GM12878 (cell line): ENCODE measurements at regions not wholly inside any gene's neighbourhood (a gene's known extent, or its start where the extent isn't known, plus 50 kb on each side); places are given as distances from the start of the nearest gene placed in this dataset.
"Not testable (repeated sequence)": the region's sequence is repeated elsewhere in the genome, so short reads cannot be mapped to it uniquely, and the experiment has no call there.

ENCODE experiments used
- ATAC-seq: fragments of 200-7000 bp; cut with Tn5 transposase; 3 replicates; pipeline ENCODE4 v1.9.1; 2020; ENCODE audit warnings: mild to moderate bottlenecking, moderate library complexity
- BruUV-seq: library from RNA; stranded (reverse); fragments of 400-500 nt; replicated peaks from 2 replicates; lab custom pipeline; 2021; lab: Mats Ljungman, UMichigan
- CTCF ChIA-PET: fragments of 300-600 bp; sonication (Branson Sonifier 250); formaldehyde crosslinking; extraction: SDS; loops from one replicate; lab custom pipeline; 2021; ENCODE audit warnings: inconsistent platforms; lab: Yijun Ruan, JAX
- POLR2A ChIA-PET: fragments of 350-600 bp; formaldehyde crosslinking; extraction: SDS; loops from one replicate; lab custom pipeline; 2021; ENCODE audit warnings: inconsistent platforms; lab: Charles Lee
- RAD21 ChIA-PET: fragments of 300-600 bp; sonication (Branson Sonifier 250); formaldehyde crosslinking; loops from one replicate; lab custom pipeline; 2023; ENCODE audit warnings: antibody characterized with exemption; ENCODE audit not compliant: unreplicated experiment; lab: Charles Lee
- SMC1A ChIA-PET: fragments of 300-600 bp; sonication (Branson Sonifier 250); formaldehyde crosslinking; loops from one replicate; lab custom pipeline; 2023; ENCODE audit not compliant: unreplicated experiment, uncharacterized antibody; lab: Charles Lee
- DNase-seq: peaks from one replicate; pipeline ENCODE4 v3.0.0-alpha.2; 2011; ENCODE audit warnings: low read depth, low spot score
- FAIRE-seq: peaks from 3 replicates; lab custom pipeline; 2011; peaks lifted over from hg19 to GRCh38; lab: Jason Lieb, UNC
- H2AFZ ChIP-seq: 2 replicates; pipeline ENCODE4 v1.6.0; 2011; ENCODE audit warnings: low read depth, low read length, control low read depth; ENCODE audit not compliant: control insufficient read depth
- H3K27ac ChIP-seq: 2 replicates; pipeline ENCODE4 v1.5.1; 2011; ENCODE audit warnings: control low read depth; ENCODE audit not compliant: control insufficient read depth, insufficient read depth
- H3K27me3 ChIP-seq, 2 experiments: replicated peaks in 1 of 2; 2 replicates each; pipeline versions ENCODE4 v1.6.0 to v1.6.1; 2011; ENCODE audit warnings: low read length in 1 of 2; ENCODE audit not compliant: control insufficient read depth in 2 of 2, insufficient read depth in 2 of 2
- H3K36me3 ChIP-seq, 2 experiments: 2 replicates each; pipeline ENCODE4 v1.5.1; 2011; ENCODE audit warnings: low read length in 1 of 2; ENCODE audit not compliant: control insufficient read depth in 2 of 2, insufficient read depth in 2 of 2
- H3K4me1 ChIP-seq: 2 replicates; pipeline ENCODE4 v1.6.1; 2011; ENCODE audit warnings: mild to moderate bottlenecking, low read length, moderate library complexity, mixed read lengths; ENCODE audit not compliant: control insufficient read depth, insufficient read depth
- H3K4me2 ChIP-seq: 2 replicates; pipeline ENCODE4 v1.6.0; 2011; ENCODE audit warnings: control low read depth; ENCODE audit not compliant: control insufficient read depth, insufficient read depth
- H3K4me3 ChIP-seq: fragments of 200-600 bp; sonication (generic); 2 replicates; pipeline ENCODE4 v1.5.1; 2016
- H3K79me2 ChIP-seq: 2 replicates; pipeline ENCODE4 v1.6.0; 2011; ENCODE audit warnings: low read length; ENCODE audit not compliant: control insufficient read depth, insufficient read depth
- H3K9ac ChIP-seq: 2 replicates; pipeline ENCODE4 v1.8.0; 2011; ENCODE audit warnings: low read length, control low read depth, mixed read lengths; ENCODE audit not compliant: control insufficient read depth, insufficient read depth
- H3K9me3 ChIP-seq: replicated peaks from 3 replicates; pipeline ENCODE4 v1.5.1; 2011; ENCODE audit warnings: mild to moderate bottlenecking, low read length; ENCODE audit not compliant: control insufficient read depth, insufficient read depth
- H4K20me1 ChIP-seq: 2 replicates; pipeline ENCODE4 v1.6.0; 2011; ENCODE audit not compliant: control insufficient read depth, insufficient read depth
- ATF2 ChIP-seq: IDR thresholded peaks from 2 replicates; pipeline ENCODE4 v1.6.1; 2012; ENCODE audit warnings: low read length, inconsistent platforms
- CREM ChIP-seq: IDR thresholded peaks from 2 replicates; pipeline ENCODE4 v1.6.1; 2014; ENCODE audit warnings: antibody characterized with exemption, low read depth
- EGR1 ChIP-seq, 2 experiments: IDR thresholded peaks; 1 replicate in 1 of 2; 2 replicates in 1 of 2; pipeline ENCODE4 v1.6.1; 2011 to 2012; ENCODE audit warnings: low read depth in 2 of 2, low read length in 2 of 2, borderline replicate concordance in 1 of 2, mild to moderate bottlenecking in 1 of 2, moderate library complexity in 1 of 2
- ETV6 ChIP-seq, 2 experiments: fragments of 450-650 bp in 1 of 2; IDR thresholded peaks in 1 of 2; conservative IDR thresholded peaks in 1 of 2; 2 replicates each; pipeline ENCODE4 v1.6.1; 2014; ENCODE audit warnings: antibody characterized with exemption in 1 of 2, borderline replicate concordance in 1 of 2, low read depth in 1 of 2, mild to moderate bottlenecking in 1 of 2, moderate library complexity in 1 of 2
- GABPA ChIP-seq: IDR thresholded peaks from 2 replicates; pipeline ENCODE4 v1.6.1; 2014; ENCODE audit warnings: antibody characterized with exemption, low read depth, mild to moderate bottlenecking, inconsistent platforms
- HDAC6 ChIP-seq: fragments of 200-600 bp; sonication (generic); IDR thresholded peaks from one replicate; pipeline ENCODE4 v1.8.0; 2017; ENCODE audit warnings: antibody characterized with exemption; ENCODE audit not compliant: unreplicated experiment
- RAD51 ChIP-seq: fragments of 450-650 bp; IDR thresholded peaks from 2 replicates; pipeline ENCODE4 v1.6.1; 2016; ENCODE audit warnings: moderate library complexity, mild to moderate bottlenecking, inconsistent platforms
- SIN3A ChIP-seq: IDR thresholded peaks from 2 replicates; pipeline ENCODE4 v1.6.1; 2012; ENCODE audit warnings: low read depth, low read length, improper control_type of control experiment
- STAT3 ChIP-seq: IDR thresholded peaks from 2 replicates; pipeline ENCODE4 v1.6.1; 2011; ENCODE audit warnings: low read depth, low read length, improper control_type of control experiment
- TCF3 ChIP-seq: IDR thresholded peaks from 2 replicates; pipeline ENCODE4 v1.6.1; 2012; ENCODE audit warnings: low read depth, mild to moderate bottlenecking, low read length, borderline replicate concordance; ENCODE audit not compliant: insufficient read depth
- WGBS: methylation state at CpG from one replicate; pipeline ENCODE4 v1.1.6; 2016; ENCODE audit warnings: low lambda C conversion rate; ENCODE audit not compliant: insufficient replicate concordance, insufficient coverage; ENCODE audit errors: missing lambda C conversion rate; 5-methylcytosine and 5-hydroxymethylcytosine counted together
- in situ Hi-C: fragments of 300-500 bp; cut with MboI; formaldehyde crosslinking; loops from 9 replicates; pipeline ENCODE4 v1.14.3; 2018; ENCODE audit warnings: mixed read lengths
- intact Hi-C: fragments of 100-400 bp; cut with micrococcal nuclease; formaldehyde crosslinking; loops from one replicate; pipeline ENCODE4 v1.14.2; 2022; ENCODE audit not compliant: unreplicated experiment
- TF ChIP-seq, protein P1 (sequence below): fragments of 450-650 bp; IDR thresholded peaks from 2 replicates; pipeline ENCODE4 v1.6.1; 2017; ENCODE audit warnings: mild to moderate bottlenecking, low read depth, inconsistent platforms; ENCODE audit not compliant: poor library complexity, severe bottlenecking
- TF ChIP-seq, protein P2 (sequence below): fragments of 450-650 bp; IDR thresholded peaks from 2 replicates; pipeline ENCODE4 v1.6.1; 2018; ENCODE audit warnings: borderline replicate concordance, mild to moderate bottlenecking; ENCODE audit not compliant: partially characterized antibody
- TF ChIP-seq, protein P3 (sequence below): IDR thresholded peaks from 2 replicates; pipeline ENCODE4 v1.6.1; 2012; ENCODE audit warnings: low read depth, low read length, improper control_type of control experiment
- TF ChIP-seq, protein P4 (sequence below): fragments of 450-650 bp; IDR thresholded peaks from 2 replicates; pipeline ENCODE4 v1.6.1; 2017; ENCODE audit warnings: borderline replicate concordance

GRCh38 chr1:18578271-18578670, 52.4 kb upstream of the PAX7 start (continued):
- no peak for TF ChIP-seq HDAC6
- no peak for TF ChIP-seq ATF2
- no peak for TF ChIP-seq CREM
- TF ChIP-seq, protein P1, sequence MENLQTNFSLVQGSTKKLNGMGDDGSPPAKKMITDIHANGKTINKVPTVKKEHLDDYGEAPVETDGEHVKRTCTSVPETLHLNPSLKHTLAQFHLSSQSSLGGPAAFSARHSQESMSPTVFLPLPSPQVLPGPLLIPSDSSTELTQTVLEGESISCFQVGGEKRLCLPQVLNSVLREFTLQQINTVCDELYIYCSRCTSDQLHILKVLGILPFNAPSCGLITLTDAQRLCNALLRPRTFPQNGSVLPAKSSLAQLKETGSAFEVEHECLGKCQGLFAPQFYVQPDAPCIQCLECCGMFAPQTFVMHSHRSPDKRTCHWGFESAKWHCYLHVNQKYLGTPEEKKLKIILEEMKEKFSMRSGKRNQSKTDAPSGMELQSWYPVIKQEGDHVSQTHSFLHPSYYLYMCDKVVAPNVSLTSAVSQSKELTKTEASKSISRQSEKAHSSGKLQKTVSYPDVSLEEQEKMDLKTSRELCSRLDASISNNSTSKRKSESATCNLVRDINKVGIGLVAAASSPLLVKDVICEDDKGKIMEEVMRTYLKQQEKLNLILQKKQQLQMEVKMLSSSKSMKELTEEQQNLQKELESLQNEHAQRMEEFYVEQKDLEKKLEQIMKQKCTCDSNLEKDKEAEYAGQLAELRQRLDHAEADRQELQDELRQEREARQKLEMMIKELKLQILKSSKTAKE = no peak
- TF ChIP-seq, protein P2, sequence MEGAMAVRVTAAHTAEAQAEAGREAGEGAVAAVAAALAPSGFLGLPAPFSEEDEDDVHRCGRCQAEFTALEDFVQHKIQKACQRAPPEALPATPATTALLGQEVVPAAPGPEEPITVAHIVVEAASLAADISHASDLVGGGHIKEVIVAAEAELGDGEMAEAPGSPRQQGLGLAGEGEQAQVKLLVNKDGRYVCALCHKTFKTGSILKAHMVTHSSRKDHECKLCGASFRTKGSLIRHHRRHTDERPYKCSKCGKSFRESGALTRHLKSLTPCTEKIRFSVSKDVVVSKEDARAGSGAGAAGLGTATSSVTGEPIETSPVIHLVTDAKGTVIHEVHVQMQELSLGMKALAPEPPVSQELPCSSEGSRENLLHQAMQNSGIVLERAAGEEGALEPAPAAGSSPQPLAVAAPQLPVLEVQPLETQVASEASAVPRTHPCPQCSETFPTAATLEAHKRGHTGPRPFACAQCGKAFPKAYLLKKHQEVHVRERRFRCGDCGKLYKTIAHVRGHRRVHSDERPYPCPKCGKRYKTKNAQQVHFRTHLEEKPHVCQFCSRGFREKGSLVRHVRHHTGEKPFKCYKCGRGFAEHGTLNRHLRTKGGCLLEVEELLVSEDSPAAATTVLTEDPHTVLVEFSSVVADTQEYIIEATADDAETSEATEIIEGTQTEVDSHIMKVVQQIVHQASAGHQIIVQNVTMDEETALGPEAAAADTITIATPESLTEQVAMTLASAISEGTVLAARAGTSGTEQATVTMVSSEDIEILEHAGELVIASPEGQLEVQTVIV = no peak
- TF ChIP-seq EGR1 (IDR thresholded peaks at IDR 0.05; ENCODE audit: borderline replicate concordance in 1 of 2, low read depth in 2 of 2, low read length in 2 of 2) = no peak
- no peak for TF ChIP-seq STAT3
- TF ChIP-seq GABPA = no peak
- no peak for TF ChIP-seq SIN3A
- no peak for TF ChIP-seq TCF3
- TF ChIP-seq, protein P3, sequence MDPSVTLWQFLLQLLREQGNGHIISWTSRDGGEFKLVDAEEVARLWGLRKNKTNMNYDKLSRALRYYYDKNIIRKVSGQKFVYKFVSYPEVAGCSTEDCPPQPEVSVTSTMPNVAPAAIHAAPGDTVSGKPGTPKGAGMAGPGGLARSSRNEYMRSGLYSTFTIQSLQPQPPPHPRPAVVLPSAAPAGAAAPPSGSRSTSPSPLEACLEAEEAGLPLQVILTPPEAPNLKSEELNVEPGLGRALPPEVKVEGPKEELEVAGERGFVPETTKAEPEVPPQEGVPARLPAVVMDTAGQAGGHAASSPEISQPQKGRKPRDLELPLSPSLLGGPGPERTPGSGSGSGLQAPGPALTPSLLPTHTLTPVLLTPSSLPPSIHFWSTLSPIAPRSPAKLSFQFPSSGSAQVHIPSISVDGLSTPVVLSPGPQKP = no peak
- TF ChIP-seq RAD51 = no peak
- no peak for TF ChIP-seq ETV6 (conservative IDR thresholded peaks at IDR 0.05 in 1 of 2, IDR thresholded peaks at IDR 0.05 in 1 of 2; ENCODE audit: borderline replicate concordance in 1 of 2, low read depth in 1 of 2)
- TF ChIP-seq, protein P4, sequence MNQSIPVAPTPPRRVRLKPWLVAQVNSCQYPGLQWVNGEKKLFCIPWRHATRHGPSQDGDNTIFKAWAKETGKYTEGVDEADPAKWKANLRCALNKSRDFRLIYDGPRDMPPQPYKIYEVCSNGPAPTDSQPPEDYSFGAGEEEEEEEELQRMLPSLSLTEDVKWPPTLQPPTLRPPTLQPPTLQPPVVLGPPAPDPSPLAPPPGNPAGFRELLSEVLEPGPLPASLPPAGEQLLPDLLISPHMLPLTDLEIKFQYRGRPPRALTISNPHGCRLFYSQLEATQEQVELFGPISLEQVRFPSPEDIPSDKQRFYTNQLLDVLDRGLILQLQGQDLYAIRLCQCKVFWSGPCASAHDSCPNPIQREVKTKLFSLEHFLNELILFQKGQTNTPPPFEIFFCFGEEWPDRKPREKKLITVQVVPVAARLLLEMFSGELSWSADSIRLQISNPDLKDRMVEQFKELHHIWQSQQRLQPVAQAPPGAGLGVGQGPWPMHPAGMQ = no peak

DNA sequence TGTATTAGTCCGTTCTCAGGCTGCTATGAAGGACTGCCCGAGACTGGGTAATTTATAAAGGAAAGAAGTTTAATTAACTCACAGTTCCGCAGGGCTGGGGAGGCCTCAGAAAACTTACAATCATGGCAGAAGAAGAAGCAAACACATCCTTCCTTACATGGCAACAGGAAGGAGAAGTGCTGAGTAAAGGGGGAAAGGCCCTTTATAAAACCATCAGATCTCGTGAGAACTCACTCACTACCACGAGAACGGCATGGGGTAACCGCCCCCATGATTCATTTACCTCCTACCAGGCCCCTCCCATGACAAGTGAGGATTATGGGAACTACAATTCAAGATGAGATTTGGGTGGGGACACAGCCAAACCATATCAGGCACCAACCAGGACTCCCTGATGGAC, 51.4 kb upstream of the PAX7 start:
- H3K9me3 ChIP-seq, in situ Hi-C loops, intact Hi-C loops, H3K79me2 ChIP-seq, H3K27me3 ChIP-seq, H3K4me1 ChIP-seq, ATAC-seq, DNase-seq, H3K27ac ChIP-seq, H2AFZ ChIP-seq, RAD21 ChIA-PET, SMC1A ChIA-PET, POLR2A ChIA-PET, H3K4me3 ChIP-seq, CTCF ChIA-PET, FAIRE-seq, H3K9ac ChIP-seq, H3K4me2 ChIP-seq, H4K20me1 ChIP-seq, BruUV-seq, H3K36me3 ChIP-seq: not testable (repeated sequence)
- WGBS = 57% methylated on average over 7 of the region's 7 CpGs
